ENCODE measurements at regions not wholly inside any gene's neighbourhood (a gene's known extent, or its start where the extent isn't known, plus 50 kb on each side); places are given as distances from the start of the nearest gene placed in this dataset.

DNA sequence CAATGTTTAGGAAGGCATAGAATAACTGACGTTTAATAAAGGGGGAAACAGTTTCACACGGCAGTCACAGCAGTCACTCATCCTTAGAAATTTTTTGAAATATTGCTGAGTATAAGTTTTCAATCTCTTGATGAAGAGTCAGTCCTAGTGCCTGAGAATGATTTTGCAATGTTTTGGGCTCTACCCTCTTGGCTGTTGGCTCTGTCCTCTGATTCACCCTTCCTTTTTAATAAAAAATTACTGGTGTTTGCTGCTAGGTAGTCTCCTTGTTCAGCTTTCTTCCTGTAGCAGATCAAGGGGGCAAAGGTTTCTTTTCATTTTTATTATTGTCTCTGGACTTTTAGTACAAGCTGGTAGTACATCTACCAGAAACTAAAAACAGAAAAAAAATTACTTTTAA is 194.3 kb upstream of the ANO3 start:
- Mint-ChIP-seq H3K27me3 (no peaks in the 10 kb centered on the region), H3K9me3 (peaks cover 2% of the 10 kb centered on the region)
- DNase-seq, result no peak

DNA sequence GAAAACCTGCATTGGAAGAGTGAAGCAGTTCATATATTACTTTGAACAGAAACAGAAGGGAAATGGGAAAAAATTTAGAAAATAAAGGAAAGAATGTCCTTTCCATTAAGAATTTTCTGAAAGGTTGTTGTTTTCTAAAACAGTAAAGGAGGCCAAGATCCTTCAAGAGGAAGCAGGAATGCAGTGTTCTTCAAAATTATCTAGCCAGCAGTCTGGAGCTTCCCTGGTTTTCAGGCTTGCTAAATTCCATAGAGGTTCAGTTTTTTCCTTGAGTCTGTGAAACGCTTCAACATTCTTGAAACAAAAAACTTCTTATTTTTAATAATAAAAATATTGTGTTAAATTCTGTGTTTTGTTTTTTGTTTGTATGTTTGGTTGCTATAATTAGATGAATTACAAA is 189.0 kb upstream of the ANO3 start:
- Mint-ChIP-seq H3K27ac (no peak overlapping the region), H3K4me1 (ENCODE audit: low read depth) (no peaks in the 10 kb centered on the region), H3K27me3 (no peaks in the 10 kb centered on the region), H3K36me3 (no peaks in the 10 kb centered on the region), H3K9me3 (peaks cover 2% of the 10 kb centered on the region), H3K4me3 (no peak overlapping the region)
- ChIA-PET CTCF (no interaction called here), POLR2A (no interaction called here)
- intact Hi-C loops (cut with micrococcal nuclease), result no loop called here
- DNase-seq, result no peak

More for the DNA sequence above, 194.3 kb upstream of the ANO3 start:
- CTCF ChIA-PET, result no interaction called here
- POLR2A ChIA-PET, result no interaction called here
- Mint-ChIP-seq H3K4me1 (ENCODE audit: low read depth) (no peaks in the 10 kb centered on the region), H3K36me3 (no peaks in the 10 kb centered on the region), H3K4me3 (no peak overlapping the region), H3K27ac (no peak overlapping the region)
- intact Hi-C loops (cut with micrococcal nuclease), result no loop called here

DNA sequence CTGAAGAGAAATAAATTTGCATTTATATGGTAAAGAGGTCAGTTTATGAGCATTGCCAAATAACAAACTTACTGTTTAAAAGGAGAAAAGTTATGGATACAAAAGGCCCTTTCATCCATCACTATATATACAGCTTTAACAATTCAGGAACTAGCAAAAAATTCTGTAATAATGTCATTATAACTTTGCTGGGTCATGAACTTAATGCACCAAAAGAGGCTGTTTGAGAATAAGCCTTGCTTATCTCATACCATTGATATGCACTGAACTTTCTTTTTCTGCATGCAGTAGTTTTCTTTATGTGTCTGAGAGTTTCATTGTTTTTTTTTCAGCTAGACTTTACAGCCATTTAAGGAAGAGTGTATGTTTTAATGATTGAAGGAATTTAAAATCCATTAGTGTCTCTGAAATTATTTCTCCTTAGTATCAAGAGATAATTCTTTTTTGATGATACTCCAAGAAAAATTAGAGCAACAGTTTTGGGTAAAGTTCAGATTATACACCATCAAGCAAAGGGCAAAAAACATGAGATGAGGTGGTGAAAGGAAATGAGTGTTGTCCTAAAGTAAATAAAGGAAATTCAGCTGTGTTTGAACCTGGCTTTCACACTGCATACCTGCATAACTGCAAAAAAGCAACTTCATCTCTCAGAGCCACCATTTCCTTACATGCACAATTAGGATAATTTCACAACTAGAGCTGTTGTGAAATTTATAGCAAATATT is 188.2 kb upstream of the ANO3 start:
- H3K9me3 Mint-ChIP-seq, result peaks cover 2% of the 10 kb centered on the region
- no peak overlapping the region for H3K4me3 Mint-ChIP-seq
- ChIA-PET POLR2A (interaction anchor here (0.6 kb wide), 1 partner anchor 922 kb away, joined by 4 read pairs; no protein-coding TSS in a partner anchor), CTCF (no interaction called here)
- no peaks in the 10 kb centered on the region for H3K36me3 Mint-ChIP-seq
- intact Hi-C loops (cut with micrococcal nuclease), result no loop called here
- no peak for DNase-seq
- no peaks in the 10 kb centered on the region for H3K4me1 Mint-ChIP-seq (ENCODE audit: low read depth)
- H3K27ac Mint-ChIP-seq, result no peak overlapping the region
- no peaks in the 10 kb centered on the region for H3K27me3 Mint-ChIP-seq

- Mint-ChIP-seq H3K9me3 (peaks cover 3% of the 10 kb centered on the region), H3K4me3 (no peak overlapping the region), H3K27me3 (no peaks in the 10 kb centered on the region), H3K4me1 (ENCODE audit: low read depth) (no peaks in the 10 kb centered on the region), H3K27ac (no peak overlapping the region), H3K36me3 (no peaks in the 10 kb centered on the region)
- ChIA-PET POLR2A (interaction anchor here (0.6 kb wide), 1 partner anchor 921 kb away, joined by 4 read pairs; no protein-coding TSS in a partner anchor), CTCF (no interaction called here)
- intact Hi-C loops (cut with micrococcal nuclease), result no loop called here
- DNase-seq, result no peak
Observed at GRCh38 chr11:26144291-26144690, 187.6 kb upstream of the ANO3 start.

DNA sequence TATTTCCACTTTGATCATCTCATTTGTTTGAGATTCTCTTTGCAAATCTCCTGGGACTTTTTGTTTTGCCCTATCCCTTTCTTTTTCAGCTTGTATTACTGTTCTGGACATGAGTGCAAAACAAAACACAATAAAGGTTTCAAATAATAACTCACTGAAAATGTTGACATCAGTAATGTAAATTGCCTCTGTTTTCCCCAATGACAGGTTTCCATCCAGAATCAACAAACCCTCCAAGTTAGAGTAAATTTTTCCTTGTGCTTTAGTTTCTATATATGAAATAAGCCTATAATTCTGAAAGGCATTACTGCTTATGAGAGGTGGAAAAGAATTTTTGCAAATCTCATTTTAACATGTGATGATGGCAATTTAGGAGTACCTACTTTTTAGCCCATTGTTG is 187.0 kb upstream of the ANO3 start:
- Mint-ChIP-seq H3K27ac (no peak overlapping the region), H3K4me1 (ENCODE audit: low read depth) (no peaks in the 10 kb centered on the region), H3K9me3 (peaks cover 4% of the 10 kb centered on the region), H3K4me3 (no peak overlapping the region), H3K27me3 (no peaks in the 10 kb centered on the region), H3K36me3 (no peaks in the 10 kb centered on the region)
- DNase-seq, result no peak
- ChIA-PET CTCF (no interaction called here), POLR2A (no interaction called here)
- intact Hi-C loops (cut with micrococcal nuclease), result no loop called here

GRCh38 chr11:26149585-26149984 is 182.3 kb upstream of the ANO3 start:
- ChIA-PET CTCF (no interaction called here), POLR2A (no interaction called here)
- peaks cover 5% of the 10 kb centered on the region for H3K9me3 Mint-ChIP-seq
- no peaks in the 10 kb centered on the region for H3K27me3 Mint-ChIP-seq
- DNase-seq, result no peak
- no peak overlapping the region for H3K27ac Mint-ChIP-seq
- H3K4me3 Mint-ChIP-seq, result no peak overlapping the region
- intact Hi-C loops (cut with micrococcal nuclease), result no loop called here
- no peaks in the 10 kb centered on the region for H3K36me3 Mint-ChIP-seq
- H3K4me1 Mint-ChIP-seq (ENCODE audit: low read depth), result no peaks in the 10 kb centered on the region

- no peak for DNase-seq
- intact Hi-C loops (cut with micrococcal nuclease), result no loop called here
- no peaks in the 10 kb centered on the region for H3K27me3 Mint-ChIP-seq
- no peaks in the 10 kb centered on the region for H3K4me1 Mint-ChIP-seq (ENCODE audit: low read depth)
- ChIA-PET CTCF (no interaction called here), POLR2A (no interaction called here)
- H3K36me3 Mint-ChIP-seq, result no peaks in the 10 kb centered on the region
- no peak overlapping the region for H3K27ac Mint-ChIP-seq
- H3K4me3 Mint-ChIP-seq, result no peak overlapping the region
- H3K9me3 Mint-ChIP-seq, result peaks cover 6% of the 10 kb centered on the region
Observed at GRCh38 chr11:26150031-26150430, 181.9 kb upstream of the ANO3 start.

DNA sequence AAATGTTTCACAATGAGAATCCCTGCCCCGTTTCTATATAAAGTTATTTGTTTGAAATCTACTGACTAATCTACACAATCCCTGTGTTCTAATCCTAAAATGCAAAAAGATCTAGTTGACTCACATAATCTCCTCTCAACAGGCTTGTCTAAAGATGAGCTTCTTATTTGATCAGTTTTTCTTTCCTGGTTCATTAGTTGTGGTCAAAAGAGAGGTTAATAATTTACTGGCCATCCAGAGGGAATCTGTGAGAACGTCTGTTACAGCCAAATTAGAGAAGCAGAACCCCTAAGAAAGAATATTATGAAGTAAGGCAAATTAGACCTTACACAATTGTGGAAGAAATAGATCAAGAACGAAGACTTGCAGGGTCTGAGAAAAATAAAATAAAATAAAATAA is 173.7 kb upstream of the ANO3 start:
- intact Hi-C loops (cut with micrococcal nuclease), result no loop called here
- POLR2A ChIA-PET, result no interaction called here
- CTCF ChIA-PET, result no interaction called here
- H3K4me3 Mint-ChIP-seq, result no peak overlapping the region
- no peaks in the 10 kb centered on the region for H3K36me3 Mint-ChIP-seq
- H3K27ac Mint-ChIP-seq, result no peak overlapping the region
- H3K9me3 Mint-ChIP-seq, result peaks cover 3% of the 10 kb centered on the region
- H3K27me3 Mint-ChIP-seq, result no peaks in the 10 kb centered on the region
- DNase-seq, result no peak
- H3K4me1 Mint-ChIP-seq (ENCODE audit: low read depth), result no peaks in the 10 kb centered on the region

GRCh38 chr11:26162291-26162690 is 169.6 kb upstream of the ANO3 start:
- no peaks in the 10 kb centered on the region for H3K36me3 Mint-ChIP-seq
- no peaks in the 10 kb centered on the region for H3K9me3 Mint-ChIP-seq
- H3K4me3 Mint-ChIP-seq, result no peak overlapping the region
- no peaks in the 10 kb centered on the region for H3K4me1 Mint-ChIP-seq (ENCODE audit: low read depth)
- H3K27ac Mint-ChIP-seq, result no peak overlapping the region
- DNase-seq, result no peak
- CTCF ChIA-PET, result no interaction called here
- POLR2A ChIA-PET, result no interaction called here
- intact Hi-C loops (cut with micrococcal nuclease), result no loop called here
- H3K27me3 Mint-ChIP-seq, result no peaks in the 10 kb centered on the region

GRCh38 chr11:26186389-26186788 is 145.5 kb upstream of the ANO3 start:
- no peaks in the 10 kb centered on the region for H3K36me3 Mint-ChIP-seq
- POLR2A ChIA-PET, result no interaction called here
- intact Hi-C loops (cut with micrococcal nuclease), result no loop called here
- CTCF ChIA-PET, result no interaction called here
- H3K27me3 Mint-ChIP-seq, result no peaks in the 10 kb centered on the region
- DNase-seq, result no peak
- peaks cover 2% of the 10 kb centered on the region for H3K9me3 Mint-ChIP-seq
- no peaks in the 10 kb centered on the region for H3K4me1 Mint-ChIP-seq (ENCODE audit: low read depth)
- H3K4me3 Mint-ChIP-seq, result no peak overlapping the region
- no peak overlapping the region for H3K27ac Mint-ChIP-seq

DNA sequence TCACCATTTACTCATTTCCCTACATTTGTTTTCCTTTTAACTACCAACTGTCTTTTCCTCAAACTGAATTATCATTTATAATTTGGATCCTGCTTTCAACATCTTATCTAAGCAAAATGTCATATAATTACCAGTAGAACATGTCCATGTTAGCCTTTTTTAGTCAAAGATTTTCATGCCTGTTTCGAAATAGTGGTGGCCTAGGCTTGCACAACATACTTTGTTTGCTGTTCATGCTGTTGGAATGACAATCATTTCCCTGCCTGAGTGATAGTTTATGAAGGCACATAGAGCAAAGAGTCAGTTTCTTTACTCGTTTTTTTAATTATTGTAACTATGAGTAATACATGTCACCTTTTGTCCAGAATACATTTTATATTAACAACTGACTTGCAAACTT is 144.3 kb upstream of the ANO3 start:
- no peak overlapping the region for H3K4me3 Mint-ChIP-seq
- ChIA-PET POLR2A (no interaction called here), CTCF (no interaction called here)
- no peaks in the 10 kb centered on the region for H3K4me1 Mint-ChIP-seq (ENCODE audit: low read depth)
- DNase-seq, result no peak
- H3K27me3 Mint-ChIP-seq, result no peaks in the 10 kb centered on the region
- peaks cover 2% of the 10 kb centered on the region for H3K9me3 Mint-ChIP-seq
- intact Hi-C loops (cut with micrococcal nuclease), result no loop called here
- no peaks in the 10 kb centered on the region for H3K36me3 Mint-ChIP-seq
- no peak overlapping the region for H3K27ac Mint-ChIP-seq

GRCh38 chr11:26188554-26188953 is 143.4 kb upstream of the ANO3 start:
- intact Hi-C loops (cut with micrococcal nuclease), result no loop called here
- H3K4me3 Mint-ChIP-seq, result no peak overlapping the region
- ChIA-PET POLR2A (no interaction called here), CTCF (no interaction called here)
- peaks cover 2% of the 10 kb centered on the region for H3K9me3 Mint-ChIP-seq
- H3K27ac Mint-ChIP-seq, result no peak overlapping the region
- no peaks in the 10 kb centered on the region for H3K4me1 Mint-ChIP-seq (ENCODE audit: low read depth)
- H3K27me3 Mint-ChIP-seq, result no peaks in the 10 kb centered on the region
- no peaks in the 10 kb centered on the region for H3K36me3 Mint-ChIP-seq
- no peak for DNase-seq

- Mint-ChIP-seq H3K27ac (no peak overlapping the region), H3K27me3 (no peaks in the 10 kb centered on the region), H3K4me3 (no peak overlapping the region), H3K36me3 (no peaks in the 10 kb centered on the region), H3K4me1 (ENCODE audit: low read depth) (no peaks in the 10 kb centered on the region), H3K9me3 (peaks cover 2% of the 10 kb centered on the region)
- intact Hi-C loops (cut with micrococcal nuclease), result no loop called here
- POLR2A ChIA-PET, result no interaction called here
- CTCF ChIA-PET, result no interaction called here
- DNase-seq, result no peak
Observed at GRCh38 chr11:26191193-26191592, 140.7 kb upstream of the ANO3 start.

Measured in activated CD4-positive, alpha-beta memory T cell treated with anti-CD3 and anti-CD28 coated beads for 36 hours (primary cell).